ENCODE measurements at regions not wholly inside any gene's neighbourhood (a gene's known extent, or its start where the extent isn't known, plus 50 kb on each side); places are given as distances from the start of the nearest gene placed in this dataset.

- Histone ChIP-seq H3K36me3 (ENCODE audit: control insufficient read depth in 1 of 2, insufficient read depth in 2 of 2, low read length in 2 of 2) (no peaks in the 10 kb centered on the region), H3K27ac (ENCODE audit: low read depth, low read length) (no peak overlapping the region), H3K4me2 (ENCODE audit: low read length) (no peak overlapping the region), H3K9me2 (ENCODE audit: insufficient read depth) (no peaks in the 10 kb centered on the region), H4K20me1 (ENCODE audit: insufficient read depth) (no peaks in the 10 kb centered on the region), H3K79me2 (ENCODE audit: insufficient read depth, low read length) (no peaks in the 10 kb centered on the region), H2AFZ (ENCODE audit: low read depth, low read length, poor library complexity, severe bottlenecking) (no peak overlapping the region), H3K27me3 (ENCODE audit: insufficient read depth, low read length) (no peaks in the 10 kb centered on the region), H3K9ac (ENCODE audit: low read length) (no peak overlapping the region), H3K9me3 (ENCODE audit: control insufficient read depth in 1 of 2, insufficient read depth in 1 of 2, low read depth in 1 of 2, low read length in 2 of 2) (peaks cover 9 to 14% of the 10 kb centered on the region in 2 experiments; a peak in 2 of 4 replicates), H3K4me1 (ENCODE audit: control insufficient read depth in 1 of 2, insufficient read depth in 2 of 2, low read length in 2 of 2) (no peaks in the 10 kb centered on the region), H3K4me3 (replicated peaks in 1 of 2; ENCODE audit: low read depth in 1 of 2, low read length in 2 of 2) (no peak overlapping the region)
- TF ChIP-seq ZBTB33 (IDR thresholded peaks at IDR 0.05; ENCODE audit: extremely low read depth, insufficient replicate concordance, low read length) (no peak), SP1 (IDR thresholded peaks at IDR 0.05; ENCODE audit: low read depth) (no peak), SIN3A (IDR thresholded peaks at IDR 0.05; ENCODE audit: low read depth) (no peak), ELF1 (IDR thresholded peaks at IDR 0.05; ENCODE audit: borderline replicate concordance, low read depth) (no peak)
- ATAC-seq (no peak), DNase-seq (ENCODE audit: low read depth, low spot score) (no peak)
- CTCF ChIA-PET = no interaction called here
- RAD21 ChIA-PET (ENCODE audit: low non-redundant PET in 1 of 2, low total read pairs in 2 of 2, uncharacterized antibody in 2 of 2, unreplicated experiment in 2 of 2) = no interaction called here
- intact Hi-C loops (cut with micrococcal nuclease) = no loop called here
- POLR2A ChIA-PET = no interaction called here
- no TSS peak for BruUV-seq (replicated peaks)
These were observed 1231.2 kb downstream of the GATA3 start for GRCh38 chr10:9285690-9286089.

GRCh38 chr10:9289811-9290210 lies 1235.3 kb downstream of the GATA3 start:
- CTCF ChIA-PET = no interaction called here
- no TSS peak for BruUV-seq (replicated peaks)

More at GRCh38 chr10:9289811-9290210, 1235.3 kb downstream of the GATA3 start:
- TF ChIP-seq CEBPB (IDR thresholded peaks at IDR 0.05; ENCODE audit: low read depth) = no peak
- TF ChIP-seq CTCF (IDR thresholded peaks at IDR 0.05 in 2 of 3, conservative IDR thresholded peaks at IDR 0.05 in 1 of 3; ENCODE audit: borderline replicate concordance in 1 of 3, insufficient read depth in 1 of 3, low read depth in 2 of 3, low read length in 2 of 3) = no peak
- TF ChIP-seq YY1 (IDR thresholded peaks at IDR 0.05; ENCODE audit: extremely low read depth, insufficient replicate concordance, low read depth, low read length) = no peak
- no peak for TF ChIP-seq SRF (IDR thresholded peaks at IDR 0.05; ENCODE audit: low read depth)
- TF ChIP-seq POLR2AphosphoS5 (IDR thresholded peaks at IDR 0.05; ENCODE audit: low read depth, low read length) = no peak
- no peak for TF ChIP-seq TCF7L2 (IDR thresholded peaks at IDR 0.05; ENCODE audit: borderline replicate concordance, extremely low read depth, insufficient read depth, insufficient read length)
- TF ChIP-seq RAD21 (IDR thresholded peaks at IDR 0.05; ENCODE audit: low read depth) = no peak
- TF ChIP-seq EGR1 (IDR thresholded peaks at IDR 0.05; ENCODE audit: low read depth) = no peak
- no peak for TF ChIP-seq ELF1 (IDR thresholded peaks at IDR 0.05; ENCODE audit: borderline replicate concordance, low read depth)
- no peak for TF ChIP-seq CBX3 (IDR thresholded peaks at IDR 0.05; ENCODE audit: low read depth)
- no peak for TF ChIP-seq SP1 (IDR thresholded peaks at IDR 0.05; ENCODE audit: low read depth)
- no peak for TF ChIP-seq FOSL1 (IDR thresholded peaks at IDR 0.05; ENCODE audit: low read depth)
- no peak for TF ChIP-seq EZH2 (IDR thresholded peaks at IDR 0.05)
- TF ChIP-seq MAX (IDR thresholded peaks at IDR 0.05) = no peak
- no peak for TF ChIP-seq POLR2A (IDR thresholded peaks at IDR 0.05; ENCODE audit: borderline replicate concordance, extremely low read depth, insufficient read depth, insufficient read length)
- Histone ChIP-seq H3K79me2 (ENCODE audit: insufficient read depth, low read length) (no peaks in the 10 kb centered on the region), H2AFZ (ENCODE audit: low read depth, low read length, poor library complexity, severe bottlenecking) (no peak overlapping the region), H3K4me1 (ENCODE audit: control insufficient read depth in 1 of 2, insufficient read depth in 2 of 2, low read length in 2 of 2) (no peaks in the 10 kb centered on the region), H3K4me3 (replicated peaks in 1 of 2; ENCODE audit: low read depth in 1 of 2, low read length in 2 of 2) (no peak overlapping the region), H3K4me2 (ENCODE audit: low read length) (no peak overlapping the region), H4K20me1 (ENCODE audit: insufficient read depth) (no peaks in the 10 kb centered on the region), H3K27me3 (ENCODE audit: insufficient read depth, low read length) (no peaks in the 10 kb centered on the region), H3K27ac (ENCODE audit: low read depth, low read length) (no peak overlapping the region), H3K9ac (ENCODE audit: low read length) (no peak overlapping the region), H3K36me3 (ENCODE audit: control insufficient read depth in 1 of 2, insufficient read depth in 2 of 2, low read length in 2 of 2) (no peaks in the 10 kb centered on the region), H3K9me2 (ENCODE audit: insufficient read depth) (no peaks in the 10 kb centered on the region), H3K9me3 (ENCODE audit: control insufficient read depth in 1 of 2, insufficient read depth in 1 of 2, low read depth in 1 of 2, low read length in 2 of 2) (peaks cover 0 to 19% of the 10 kb centered on the region in 2 experiments; a peak in 2 of 4 replicates)
- ATAC-seq = no peak
- RAD21 ChIA-PET (ENCODE audit: low non-redundant PET in 1 of 2, low total read pairs in 2 of 2, uncharacterized antibody in 2 of 2, unreplicated experiment in 2 of 2) = no interaction called here
- no peak for DNase-seq (ENCODE audit: low read depth, low spot score)
- intact Hi-C loops (cut with micrococcal nuclease) = no loop called here
- POLR2A ChIA-PET = no interaction called here

Data from HCT116 (cell line).